Cardiac muscle cell (in vitro differentiated cells and primary cell): ENCODE measurements at regions not wholly inside any gene's neighbourhood (a gene's known extent, or its start where the extent isn't known, plus 50 kb on each side); places are given as distances from the start of the nearest gene placed in this dataset.

Source experiments
- DNase-seq, 2 donors: peaks; one replicate each; pipeline versions ENCODE4 v3.0.0 to v3.0.0-alpha.2; 2010 to 2017; ENCODE audit warnings: low read depth in 1 of 2, low spot score in 1 of 2
- H3K27ac ChIP-seq: fragments of 200-600 bp; sonication (generic); 2 replicates; pipeline ENCODE4 v1.5.1; 2016
- H3K27me3 ChIP-seq: fragments of 200-600 bp; sonication (generic); 2 replicates; pipeline ENCODE4 v1.6.0; 2016; ENCODE audit warnings: control low read depth
- H3K36me3 ChIP-seq: fragments of 200-600 bp; sonication (generic); 2 replicates; pipeline ENCODE4 v1.5.1; 2016; ENCODE audit warnings: control low read depth
- H3K4me1 ChIP-seq: fragments of 200-600 bp; sonication (generic); 2 replicates; pipeline ENCODE4 v1.8.1; 2017; ENCODE audit warnings: low read depth, mild to moderate bottlenecking, mixed run types
- H3K4me3 ChIP-seq: fragments of 200-600 bp; sonication (generic); 2 replicates; pipeline ENCODE4 v1.5.1; 2016; ENCODE audit warnings: mild to moderate bottlenecking
- H3K9me3 ChIP-seq: fragments of 200-600 bp; sonication (generic); 2 replicates; pipeline ENCODE4 v1.5.1; 2017; ENCODE audit warnings: low read depth, mild to moderate bottlenecking, control low read depth
- TF ChIP-seq, protein P1 (sequence below): IDR thresholded peaks from 2 replicates; pipeline ENCODE4 v1.5.1; 2012; ENCODE audit warnings: low read depth, mild to moderate bottlenecking, low read length

- no peaks in the 10 kb centered on the region for H3K9me3 ChIP-seq
- no peaks in the 10 kb centered on the region for H3K4me1 ChIP-seq
- no peaks in the 10 kb centered on the region for H3K27me3 ChIP-seq
- no peaks in the 10 kb centered on the region for H3K36me3 ChIP-seq
- H3K4me3 ChIP-seq, result no peak overlapping the region
- TF ChIP-seq, protein P1, sequence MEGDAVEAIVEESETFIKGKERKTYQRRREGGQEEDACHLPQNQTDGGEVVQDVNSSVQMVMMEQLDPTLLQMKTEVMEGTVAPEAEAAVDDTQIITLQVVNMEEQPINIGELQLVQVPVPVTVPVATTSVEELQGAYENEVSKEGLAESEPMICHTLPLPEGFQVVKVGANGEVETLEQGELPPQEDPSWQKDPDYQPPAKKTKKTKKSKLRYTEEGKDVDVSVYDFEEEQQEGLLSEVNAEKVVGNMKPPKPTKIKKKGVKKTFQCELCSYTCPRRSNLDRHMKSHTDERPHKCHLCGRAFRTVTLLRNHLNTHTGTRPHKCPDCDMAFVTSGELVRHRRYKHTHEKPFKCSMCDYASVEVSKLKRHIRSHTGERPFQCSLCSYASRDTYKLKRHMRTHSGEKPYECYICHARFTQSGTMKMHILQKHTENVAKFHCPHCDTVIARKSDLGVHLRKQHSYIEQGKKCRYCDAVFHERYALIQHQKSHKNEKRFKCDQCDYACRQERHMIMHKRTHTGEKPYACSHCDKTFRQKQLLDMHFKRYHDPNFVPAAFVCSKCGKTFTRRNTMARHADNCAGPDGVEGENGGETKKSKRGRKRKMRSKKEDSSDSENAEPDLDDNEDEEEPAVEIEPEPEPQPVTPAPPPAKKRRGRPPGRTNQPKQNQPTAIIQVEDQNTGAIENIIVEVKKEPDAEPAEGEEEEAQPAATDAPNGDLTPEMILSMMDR, result no peak
- DNase-seq, result no peak
- H3K27ac ChIP-seq, result no peak overlapping the region
Measured at GRCh38 chr1:195740862-195741261, 867.4 kb downstream of the KCNT2 start.

GRCh38 chr1:195738966-195739650, 869.1 kb downstream of the KCNT2 start:
- H3K4me3 ChIP-seq, result no peak overlapping the region
- no peaks in the 10 kb centered on the region for H3K9me3 ChIP-seq
- H3K27ac ChIP-seq, result no peak overlapping the region
- H3K27me3 ChIP-seq, result no peaks in the 10 kb centered on the region
- H3K36me3 ChIP-seq, result no peaks in the 10 kb centered on the region
- no peak for DNase-seq
- no peaks in the 10 kb centered on the region for H3K4me1 ChIP-seq
- TF ChIP-seq, protein P1, result no peak

DNA sequence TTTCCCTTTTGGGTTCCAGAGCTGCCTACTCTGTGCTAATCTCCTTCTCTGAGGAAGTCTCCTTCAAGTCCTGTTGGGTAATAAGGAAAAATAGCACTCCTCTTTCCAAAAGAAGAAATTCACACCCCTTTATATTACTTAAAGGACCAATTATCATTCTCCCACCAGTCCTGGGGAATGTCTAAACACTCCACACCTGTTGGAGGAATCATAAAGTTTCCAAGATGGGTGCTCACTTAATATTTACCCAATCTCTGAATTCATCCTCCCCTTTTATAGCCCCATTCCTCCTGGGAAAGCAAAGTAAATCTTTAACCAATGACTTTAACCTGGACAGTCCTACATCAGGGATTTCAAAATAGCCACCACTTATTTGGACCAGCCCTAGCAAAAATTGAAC, 873.1 kb downstream of the KCNT2 start:
- H3K27ac ChIP-seq, result no peak overlapping the region
- H3K4me3 ChIP-seq, result no peak overlapping the region
- TF ChIP-seq, protein P1, result no peak
- no peaks in the 10 kb centered on the region for H3K27me3 ChIP-seq
- no peaks in the 10 kb centered on the region for H3K36me3 ChIP-seq
- H3K9me3 ChIP-seq, result no peaks in the 10 kb centered on the region
- no peak for DNase-seq
- H3K4me1 ChIP-seq, result no peaks in the 10 kb centered on the region

GRCh38 chr1:195733826-195734225, 874.4 kb downstream of the KCNT2 start:
- TF ChIP-seq, protein P1, result peak; percentile 17
- Histone ChIP-seq H3K27ac (no peak overlapping the region), H3K9me3 (no peaks in the 10 kb centered on the region), H3K4me1 (no peaks in the 10 kb centered on the region), H3K4me3 (no peak overlapping the region), H3K27me3 (no peaks in the 10 kb centered on the region), H3K36me3 (no peaks in the 10 kb centered on the region)
- DNase-seq, result no peak

DNA sequence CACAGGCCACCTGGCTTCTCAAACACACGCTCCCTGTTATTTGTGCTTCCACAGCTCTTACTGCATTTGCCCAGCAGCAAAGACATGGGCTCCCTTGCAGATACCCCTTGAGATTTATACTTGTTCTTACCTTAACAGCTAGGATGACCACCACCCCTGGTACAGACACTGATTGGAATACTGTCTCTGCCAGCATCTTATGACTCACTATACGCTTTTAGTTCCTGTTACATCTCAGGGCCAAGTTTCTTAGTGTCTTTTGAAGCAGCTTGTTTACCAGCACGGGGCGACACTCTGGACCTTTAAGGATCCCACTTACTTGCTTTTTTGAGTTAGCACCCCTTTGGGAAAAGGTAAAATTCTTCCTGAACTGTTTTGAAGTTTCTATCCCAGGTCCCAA, 874.8 kb downstream of the KCNT2 start:
- DNase-seq, result no peak
- Histone ChIP-seq H3K27me3 (no peaks in the 10 kb centered on the region), H3K36me3 (no peaks in the 10 kb centered on the region), H3K4me3 (no peak overlapping the region), H3K27ac (no peak overlapping the region), H3K9me3 (no peaks in the 10 kb centered on the region), H3K4me1 (no peaks in the 10 kb centered on the region)
- TF ChIP-seq, protein P1, result no peak
